Omental fat pad (tissue), 3 donors: ENCODE measurements at regions not wholly inside any gene's neighbourhood (a gene's known extent, or its start where the extent isn't known, plus 50 kb on each side); places are given as distances from the start of the nearest gene placed in this dataset.
"Not testable (repeated sequence)": the region's sequence is repeated elsewhere in the genome, so short reads cannot be mapped to it uniquely, and the experiment has no call there.

Experiments
- ATAC-seq: fragments of 150-250 bp; one replicate; pipeline ENCODE4 v1.9.1; 2016; ENCODE audit warnings: mild to moderate bottlenecking, moderate library complexity; ENCODE audit not compliant: low FRiP score
- DNase-seq: peaks from one replicate; pipeline ENCODE4 v3.0.0-alpha.2; 2019; ENCODE audit warnings: low spot score
- TF ChIP-seq, protein P1 (sequence below), 3 donors: fragments of 450-650 bp; IDR thresholded peaks; one replicate each; pipeline ENCODE4 v1.5.1; 2016 to 2017; ENCODE audit warnings: antibody characterized with exemption in 3 of 3, mild to moderate bottlenecking in 3 of 3, moderate library complexity in 2 of 3

DNA sequence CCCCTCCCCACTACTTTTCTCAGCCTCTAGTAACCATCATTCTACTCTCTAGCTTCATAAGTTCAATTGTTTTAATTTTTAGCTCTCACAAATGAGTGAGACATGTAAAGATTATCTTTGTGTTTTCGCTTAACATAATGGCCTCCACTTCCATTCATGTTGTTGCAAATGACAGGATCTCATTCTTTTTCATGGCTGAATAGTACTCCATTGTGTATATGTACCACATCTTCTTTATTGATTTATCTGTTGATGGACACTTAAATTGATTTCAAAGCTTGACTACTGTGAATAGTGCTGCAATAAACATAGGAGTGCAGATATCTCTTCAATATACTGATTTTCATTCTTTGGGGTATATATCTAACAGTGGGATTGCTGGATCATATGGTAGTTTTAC is 699.8 kb upstream of the NR2F2 start:
- TF ChIP-seq, protein P1, sequence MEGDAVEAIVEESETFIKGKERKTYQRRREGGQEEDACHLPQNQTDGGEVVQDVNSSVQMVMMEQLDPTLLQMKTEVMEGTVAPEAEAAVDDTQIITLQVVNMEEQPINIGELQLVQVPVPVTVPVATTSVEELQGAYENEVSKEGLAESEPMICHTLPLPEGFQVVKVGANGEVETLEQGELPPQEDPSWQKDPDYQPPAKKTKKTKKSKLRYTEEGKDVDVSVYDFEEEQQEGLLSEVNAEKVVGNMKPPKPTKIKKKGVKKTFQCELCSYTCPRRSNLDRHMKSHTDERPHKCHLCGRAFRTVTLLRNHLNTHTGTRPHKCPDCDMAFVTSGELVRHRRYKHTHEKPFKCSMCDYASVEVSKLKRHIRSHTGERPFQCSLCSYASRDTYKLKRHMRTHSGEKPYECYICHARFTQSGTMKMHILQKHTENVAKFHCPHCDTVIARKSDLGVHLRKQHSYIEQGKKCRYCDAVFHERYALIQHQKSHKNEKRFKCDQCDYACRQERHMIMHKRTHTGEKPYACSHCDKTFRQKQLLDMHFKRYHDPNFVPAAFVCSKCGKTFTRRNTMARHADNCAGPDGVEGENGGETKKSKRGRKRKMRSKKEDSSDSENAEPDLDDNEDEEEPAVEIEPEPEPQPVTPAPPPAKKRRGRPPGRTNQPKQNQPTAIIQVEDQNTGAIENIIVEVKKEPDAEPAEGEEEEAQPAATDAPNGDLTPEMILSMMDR (IDR thresholded peaks at IDR 0.05): no peak
- DNase-seq: no peak
- ATAC-seq: no peak

DNA sequence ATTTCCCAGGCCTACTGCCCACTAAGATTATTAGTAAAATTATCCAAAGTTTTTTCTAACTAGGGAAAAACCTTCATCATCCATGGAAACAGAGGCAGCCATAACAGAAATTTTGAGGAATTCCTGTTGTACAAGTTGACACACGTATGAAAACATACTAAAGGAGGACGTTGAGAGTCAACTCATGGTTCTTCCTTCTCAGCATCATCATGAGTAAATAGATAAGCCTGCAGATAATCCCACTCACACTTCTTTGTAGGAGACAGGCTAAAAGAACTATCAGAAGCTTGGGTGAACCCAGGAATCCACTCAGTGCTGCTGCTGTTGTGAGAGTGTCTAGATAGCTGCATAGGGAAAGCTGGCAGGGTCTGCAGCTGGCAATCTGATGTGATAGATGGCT is 694.8 kb upstream of the NR2F2 start:
- DNase-seq: no peak
- TF ChIP-seq, protein P1 (IDR thresholded peaks at IDR 0.05): no peak
- ATAC-seq: no peak

DNA sequence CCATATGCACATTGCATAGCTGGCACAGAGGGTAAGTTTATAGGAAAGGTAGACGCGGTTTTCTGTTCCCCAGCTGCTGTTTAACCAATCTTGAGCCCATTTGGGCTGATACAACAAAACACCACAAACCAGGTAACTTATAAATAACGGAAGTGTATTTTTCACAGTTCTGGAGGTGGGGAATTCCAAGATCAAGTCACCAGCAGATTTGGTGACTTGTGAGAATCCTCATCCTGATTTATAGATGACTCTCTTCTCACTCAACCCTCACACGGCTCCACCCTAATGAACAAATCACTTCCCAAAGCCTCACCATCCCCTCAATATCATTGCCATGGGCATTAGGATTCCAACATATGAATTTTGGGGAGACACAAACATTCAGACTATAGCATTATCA is 694.4 kb upstream of the NR2F2 start:
- TF ChIP-seq, protein P1 (IDR thresholded peaks at IDR 0.05): no peak
- no peak for DNase-seq
- ATAC-seq: no peak

DNA sequence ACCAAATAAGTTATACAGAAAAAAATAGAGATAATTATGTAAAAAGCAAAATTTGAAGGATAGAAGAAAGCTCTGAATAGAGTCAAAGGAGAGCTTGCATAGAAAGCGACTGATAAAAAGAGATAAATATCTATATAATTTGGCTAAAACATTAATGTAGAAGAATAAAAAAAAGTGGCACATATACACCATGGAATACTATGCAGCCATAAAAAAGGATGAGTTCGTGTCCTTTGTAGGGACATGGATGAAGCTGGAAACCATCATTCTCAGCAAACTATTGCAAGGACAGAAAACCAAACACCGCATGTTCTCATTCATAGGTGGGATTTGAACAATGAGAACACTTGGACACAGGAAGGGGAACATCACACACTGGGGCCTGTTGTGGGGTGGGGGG is 693.3 kb upstream of the NR2F2 start:
- DNase-seq, ATAC-seq: not testable (repeated sequence)

DNA sequence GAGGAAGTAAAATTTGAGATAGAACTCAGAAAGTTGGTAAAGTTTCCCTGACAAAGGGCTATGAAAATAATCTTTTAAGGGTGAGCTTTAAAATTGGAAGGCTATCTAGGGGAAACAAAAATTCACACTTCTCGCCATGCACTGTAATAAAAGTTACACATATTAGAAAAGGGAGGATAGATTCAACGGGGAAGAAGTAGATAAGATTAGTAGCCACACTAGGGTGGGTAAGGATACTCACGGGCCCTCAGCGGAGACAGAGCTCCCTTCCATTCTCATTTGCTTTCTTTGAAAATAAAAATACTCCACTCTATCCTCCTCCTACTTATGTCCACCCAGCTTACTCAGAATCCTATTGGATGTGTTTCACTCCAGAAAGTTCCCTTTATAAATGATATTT is 691.3 kb upstream of the NR2F2 start:
- DNase-seq: no peak
- TF ChIP-seq, protein P1 (IDR thresholded peaks at IDR 0.05): no peak
- no peak for ATAC-seq

DNA sequence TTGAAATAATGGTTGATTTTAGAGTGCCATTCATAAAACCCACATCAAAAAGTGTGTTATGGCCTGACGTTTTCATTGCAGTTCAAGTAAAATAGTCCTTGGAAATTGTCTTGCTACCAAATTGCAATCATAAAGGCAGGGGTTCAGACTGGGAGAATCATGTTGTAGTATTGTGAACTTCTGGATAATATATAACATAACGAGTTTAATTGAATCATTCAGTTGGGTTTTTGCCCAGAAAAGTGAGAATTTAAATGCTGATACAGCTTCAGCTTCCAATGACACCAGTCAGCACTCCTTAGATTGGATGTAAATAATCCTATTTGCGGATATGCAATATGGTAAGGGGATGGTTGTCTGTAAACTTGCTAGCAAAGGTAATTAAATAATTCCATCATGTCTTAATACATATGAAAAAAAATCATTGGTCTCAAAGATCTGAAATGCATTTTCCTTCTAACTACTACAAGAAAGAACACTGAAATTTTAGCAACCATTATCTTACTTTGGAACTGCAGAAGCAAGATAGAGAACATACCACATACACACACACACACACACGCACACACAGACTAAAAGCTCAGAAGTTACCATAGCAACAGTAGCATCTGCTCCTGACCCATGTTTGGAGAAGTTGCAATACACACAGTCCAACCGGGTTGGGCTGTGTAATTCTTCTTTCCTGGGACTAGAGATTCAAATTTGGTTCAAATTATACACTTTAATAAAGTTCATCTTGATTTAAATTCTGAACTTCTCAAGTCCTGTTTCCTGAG is 686.2 kb upstream of the NR2F2 start:
- ATAC-seq: no peak
- no peak for DNase-seq
- TF ChIP-seq, protein P1 (IDR thresholded peaks at IDR 0.05): no peak

DNA sequence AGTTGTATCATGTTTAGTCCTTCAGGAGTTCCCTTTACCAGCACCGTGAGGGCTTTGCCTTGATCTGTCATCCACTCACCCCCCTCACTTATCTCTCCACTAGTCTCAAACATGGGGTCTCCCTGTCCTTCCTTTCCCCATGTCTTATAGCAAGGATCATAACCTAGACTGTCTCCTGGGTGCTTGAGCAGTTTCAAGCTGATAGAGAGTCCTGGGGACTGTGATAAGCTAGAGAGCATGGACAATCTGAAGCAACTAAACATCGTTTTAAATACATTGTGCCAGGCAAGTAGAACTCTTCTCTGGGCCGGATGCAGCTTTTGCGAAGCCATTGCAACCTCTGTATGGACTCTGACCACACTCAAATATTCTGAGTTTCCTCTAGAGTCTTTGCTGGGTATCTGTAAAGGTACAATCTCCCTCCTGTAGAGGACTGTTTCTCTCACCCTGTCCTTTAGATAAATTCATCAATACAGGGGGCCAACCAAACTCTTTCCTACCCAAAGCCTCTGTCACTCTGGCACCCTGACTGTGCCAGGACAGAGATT is 684.6 kb upstream of the NR2F2 start:
- TF ChIP-seq, protein P1 (IDR thresholded peaks at IDR 0.05): no peak
- ATAC-seq: no peak
- DNase-seq: no peak
